Lower leg skin (tissue), 3 donors: ENCODE measurements at regions not wholly inside any gene's neighbourhood (a gene's known extent, or its start where the extent isn't known, plus 50 kb on each side); places are given as distances from the start of the nearest gene placed in this dataset.

Source experiments
- CTCF ChIP-seq, 3 donors: fragments of 450-650 bp; IDR thresholded peaks; one replicate each; pipeline ENCODE4 v1.5.1; 2016; ENCODE audit warnings: antibody characterized with exemption in 3 of 3, mild to moderate bottlenecking in 3 of 3, moderate library complexity in 2 of 3
- POLR2A ChIP-seq, 2 donors: fragments of 450-650 bp; IDR thresholded peaks; one replicate each; pipeline ENCODE4 v1.6.1; 2016 to 2017; ENCODE audit warnings: antibody characterized with exemption in 2 of 2, mild to moderate bottlenecking in 1 of 2, moderate library complexity in 1 of 2

- no peak for TF ChIP-seq CTCF (IDR thresholded peaks at IDR 0.05)
- TF ChIP-seq POLR2A (IDR thresholded peaks at IDR 0.05): no peak
Measured at GRCh38 chr6:100166956-100167355, 172.9 kb upstream of the MCHR2 start.
